Heart right ventricle (tissue), 16 donors: ENCODE measurements at regions not wholly inside any gene's neighbourhood (a gene's known extent, or its start where the extent isn't known, plus 50 kb on each side); places are given as distances from the start of the nearest gene placed in this dataset.
A peak's percentile ranks its signal among the peaks of the same experiment; 100 is the strongest.

Source experiments
- ATAC-seq, 8 donors: fragments of 200-7000 bp; cut with Tn5 transposase; one replicate each; pipeline ENCODE4 v1.9.1; 2020; ENCODE audit warnings: mild to moderate bottlenecking in 8 of 8, moderate library complexity in 8 of 8, moderate number of reproducible peaks in 1 of 8
- DNase-seq, 2 donors: peaks; one replicate each; pipeline ENCODE4 v3.0.0-alpha.2; 2020
- H3K27ac ChIP-seq, 10 donors: fragments of 200-600 bp; sonication (generic) in 2 of 10; one replicate each; pipeline versions ENCODE4 v1.5.0 to v1.8.0; 2020 to 2022; ENCODE audit warnings: mild to moderate bottlenecking in 3 of 10
- H3K27me3 ChIP-seq, 7 donors: fragments of 200-600 bp; one replicate each; pipeline ENCODE4 v1.8.0; 2021 to 2022; ENCODE audit warnings: mild to moderate bottlenecking in 2 of 7
- H3K36me3 ChIP-seq, 9 donors: fragments of 200-600 bp; sonication (generic) in 1 of 9; one replicate each; pipeline versions ENCODE4 v1.5.0 to v1.8.0; 2020 to 2022; ENCODE audit warnings: mild to moderate bottlenecking in 2 of 9
- H3K4me1 ChIP-seq, 9 donors: fragments of 200-600 bp; sonication (generic) in 1 of 9; one replicate each; pipeline versions ENCODE4 v1.5.0 to v1.8.0; 2020 to 2022; ENCODE audit warnings: mild to moderate bottlenecking in 4 of 9
- H3K4me3 ChIP-seq, 10 donors: fragments of 200-600 bp; sonication (generic) in 2 of 10; one replicate each; pipeline versions ENCODE4 v1.5.0 to v1.8.0; 2020 to 2022; ENCODE audit warnings: mild to moderate bottlenecking in 7 of 10, moderate library complexity in 2 of 10
- H3K9me3 ChIP-seq, 11 donors: fragments of 200-600 bp in 10 of 11; sonication (generic) in 2 of 11; one replicate each; pipeline versions ENCODE4 v1.5.0 to v1.8.0; 2013 to 2022; ENCODE audit warnings: mild to moderate bottlenecking in 2 of 11, control low read depth in 1 of 11, moderate library complexity in 1 of 11
- WGBS, 2 donors: extraction: QIAGEN DNeasy Blood & Tissue Kit; methylation state at CpG; one replicate each; pipeline ENCODE4 v1.1.7; 2013; ENCODE audit warnings: inconsistent platforms in 1 of 2; 5-methylcytosine and 5-hydroxymethylcytosine counted together
- intact Hi-C, 10 donors: fragments of 100-400 bp; cut with DNase I; formaldehyde crosslinking; loops; one replicate each; pipeline versions ENCODE4 v1.11.1 to v1.14.2; 2022
- TF ChIP-seq, protein P1 (sequence below), 9 donors: fragments of 200-600 bp; sonication (generic) in 2 of 9; IDR thresholded peaks; one replicate each; pipeline versions ENCODE4 v1.5.0 to v1.8.0; 2021 to 2022; ENCODE audit warnings: antibody characterized with exemption in 9 of 9, mild to moderate bottlenecking in 5 of 9, moderate library complexity in 1 of 9
- donor health status: Arrhythmogenic right ventricular cardiomyopathy.
- donor health status: ischemic (EF 13 %, LVEDD 7.1; RV severe dilation, severe dysfunction).
- donor health status: healthy with polysubstance abuse.
- donor health status: DM: no; HTN: yes; CAD: no.
- donor health status: DM: no; HTN: no; CAD: no.
- donor health status: ischemic (EF 25% LVEDD 6.9; RV normal size, moderate dysfunction).
- donor health status: ischemic (EF 25% LVEDD 5.7; RV mildly dilated, moderate dysfunction).
- donor health status: healthy.
- donor health status: DM: yes; HTN: yes; CAD: no.
- donor health status: Ischemic cardiomyopathy.
- donor health status: ischemic (EF 35%, LVEDD 5.7; RV mildly dilated, moderate dysfunction).
- donor health status: nonischemic (EF 11% LVEDD 7.7; RV severe dilation, severe dysfunction).
- donor health status: DM: yes; HTN: yes; CAD: no.
- donor health status: PGD.
- donor health status: ischemic (EF 29% LVEDD 5.4; RV normal size, mild dysfunction).
- donor health status: nonischemic (EF 23%, LVEDD 6.1; RV moderate dilation, normal function).

GRCh38 chr5:66345281-66345680, 201.2 kb downstream of the SREK1 start:
- H3K4me3 ChIP-seq: no peak overlapping the region
- intact Hi-C loops: no loop called here
- DNase-seq (no peak), ATAC-seq (no peak)
- TF ChIP-seq, protein P1, sequence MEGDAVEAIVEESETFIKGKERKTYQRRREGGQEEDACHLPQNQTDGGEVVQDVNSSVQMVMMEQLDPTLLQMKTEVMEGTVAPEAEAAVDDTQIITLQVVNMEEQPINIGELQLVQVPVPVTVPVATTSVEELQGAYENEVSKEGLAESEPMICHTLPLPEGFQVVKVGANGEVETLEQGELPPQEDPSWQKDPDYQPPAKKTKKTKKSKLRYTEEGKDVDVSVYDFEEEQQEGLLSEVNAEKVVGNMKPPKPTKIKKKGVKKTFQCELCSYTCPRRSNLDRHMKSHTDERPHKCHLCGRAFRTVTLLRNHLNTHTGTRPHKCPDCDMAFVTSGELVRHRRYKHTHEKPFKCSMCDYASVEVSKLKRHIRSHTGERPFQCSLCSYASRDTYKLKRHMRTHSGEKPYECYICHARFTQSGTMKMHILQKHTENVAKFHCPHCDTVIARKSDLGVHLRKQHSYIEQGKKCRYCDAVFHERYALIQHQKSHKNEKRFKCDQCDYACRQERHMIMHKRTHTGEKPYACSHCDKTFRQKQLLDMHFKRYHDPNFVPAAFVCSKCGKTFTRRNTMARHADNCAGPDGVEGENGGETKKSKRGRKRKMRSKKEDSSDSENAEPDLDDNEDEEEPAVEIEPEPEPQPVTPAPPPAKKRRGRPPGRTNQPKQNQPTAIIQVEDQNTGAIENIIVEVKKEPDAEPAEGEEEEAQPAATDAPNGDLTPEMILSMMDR (IDR thresholded peaks at IDR 0.05): no peak
- H3K9me3 ChIP-seq: no peaks in the 10 kb centered on the region
- no peaks in the 10 kb centered on the region for H3K36me3 ChIP-seq
- peak overlapping the region in 2 of 10 donors; percentile 26 to 86 for H3K27ac ChIP-seq
- H3K27me3 ChIP-seq: no peaks in the 10 kb centered on the region
- H3K4me1 ChIP-seq: peaks cover 0 to 14% (median 4%) of the 10 kb centered on the region in 9 donors

DNA sequence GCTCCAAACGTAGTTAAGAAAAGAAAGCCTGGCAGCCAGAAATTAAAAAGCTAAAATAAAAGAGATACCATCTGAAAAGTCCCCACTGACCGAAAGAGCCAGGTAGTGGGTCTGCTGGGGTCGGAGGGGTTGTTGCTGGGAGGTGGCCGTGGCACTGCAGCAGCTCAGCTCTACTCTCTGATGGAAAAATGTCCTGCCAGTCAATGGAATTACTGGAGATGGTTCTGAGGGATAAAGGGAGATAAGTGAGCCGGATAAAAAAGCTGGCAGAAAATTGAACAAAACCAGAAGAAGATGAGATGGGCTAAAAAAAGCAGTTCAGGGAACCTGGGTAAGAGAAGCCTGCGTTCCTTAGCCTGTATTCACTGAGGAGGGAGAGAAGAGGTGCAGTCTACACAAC, 202.8 kb downstream of the SREK1 start:
- TF ChIP-seq, protein P1 (IDR thresholded peaks at IDR 0.05): no peak
- DNase-seq: no peak
- WGBS, 2 donors: 70 to 81% methylated on average over 6 of the region's 6 CpGs

GRCh38 chr5:66348387-66349125, 204.5 kb downstream of the SREK1 start:
- Histone ChIP-seq H3K4me3 (no peak overlapping the region), H3K36me3 (peaks cover 0 to 7% (median 0%) of the 10 kb centered on the region in 9 donors), H3K4me1 (peaks cover 0 to 18% (median 4%) of the 10 kb centered on the region in 9 donors), H3K27ac (peak overlapping the region in 8 of 10 donors; percentile 25 to 86 (median 71)), H3K27me3 (no peaks in the 10 kb centered on the region), H3K9me3 (no peaks in the 10 kb centered on the region)
- no peak for DNase-seq
- intact Hi-C loops: no loop called here
- peak; percentile 25 to 79 (median 44) for ATAC-seq
- TF ChIP-seq, protein P1 (IDR thresholded peaks at IDR 0.05): no peak
- 46 to 61% methylated on average over 4 of the region's 4 CpGs for WGBS, 2 donors

More for the DNA sequence above, 202.8 kb downstream of the SREK1 start:
- no peaks in the 10 kb centered on the region for H3K27me3 ChIP-seq
- H3K4me3 ChIP-seq: no peak overlapping the region
- H3K9me3 ChIP-seq: no peaks in the 10 kb centered on the region
- peaks cover 0 to 7% (median 0%) of the 10 kb centered on the region in 9 donors for H3K36me3 ChIP-seq
- intact Hi-C loops: no loop called here
- H3K27ac ChIP-seq: peak overlapping the region in 6 of 10 donors; percentile 27 to 86 (median 76)
- no peak for ATAC-seq
- H3K4me1 ChIP-seq: peaks cover 0 to 14% (median 6%) of the 10 kb centered on the region in 9 donors

DNA sequence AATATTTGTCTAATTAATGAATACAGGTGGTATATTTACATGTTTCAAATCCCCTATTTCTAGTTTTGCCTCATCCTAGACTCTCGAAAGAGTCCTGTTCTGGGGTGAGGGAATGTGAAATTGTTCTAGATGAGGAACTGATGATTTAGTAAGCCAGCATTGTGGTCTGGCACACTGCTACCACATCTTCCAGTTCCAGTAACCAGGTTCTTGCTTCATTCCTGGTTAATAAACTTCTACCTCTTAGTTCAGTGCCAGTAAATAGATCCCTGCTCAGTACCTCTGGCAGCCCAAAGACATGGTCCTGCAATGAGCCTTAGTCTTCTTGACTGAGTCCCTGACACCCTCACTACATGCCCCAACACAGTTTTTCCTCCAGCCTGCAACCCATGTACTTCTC, 207.7 kb downstream of the SREK1 start:
- Histone ChIP-seq H3K4me3 (no peak overlapping the region), H3K4me1 (peaks cover 0 to 21% (median 4%) of the 10 kb centered on the region in 9 donors), H3K27ac (peak overlapping the region in 5 of 10 donors; percentile 13 to 58 (median 27)), H3K9me3 (no peaks in the 10 kb centered on the region), H3K27me3 (no peaks in the 10 kb centered on the region), H3K36me3 (peaks cover 0 to 7% (median 0%) of the 10 kb centered on the region in 9 donors)
- DNase-seq: no peak
- TF ChIP-seq, protein P1 (IDR thresholded peaks at IDR 0.05): no peak
- 85 to 96% methylated on average over 1 of the region's 1 CpG for WGBS, 2 donors
- no peak for ATAC-seq
- intact Hi-C loops: no loop called here
